SK-N-SH (cell line): ENCODE measurements at regions not wholly inside any gene's neighbourhood (a gene's known extent, or its start where the extent isn't known, plus 50 kb on each side); places are given as distances from the start of the nearest gene placed in this dataset.

ENCODE experiments used
- CTCF ChIA-PET: fragments of 300-600, 350-600 bp; formaldehyde crosslinking; extraction: SDS; loops from one replicate; lab custom pipeline; 2021; lab: Yijun Ruan, JAX
- POLR2A ChIA-PET: fragments of 350-600 bp; sonication (Branson Sonifier 250); formaldehyde crosslinking; extraction: SDS; loops from one replicate; lab custom pipeline; 2020; ENCODE audit warnings: antibody characterized with exemption, inconsistent platforms; lab: Yijun Ruan, JAX
- DNase-seq: peaks from one replicate; pipeline ENCODE4 v3.0.0; 2012
- H2AFZ ChIP-seq: fragments of 200-600 bp; sonication (generic); 2 replicates; pipeline ENCODE4 v1.8.1; 2016; ENCODE audit warnings: antibody characterized with exemption, mild to moderate bottlenecking, low read depth
- H3F3A ChIP-seq: fragments of 200-600 bp; sonication (generic); replicated peaks from 2 replicates; pipeline ENCODE3; 2016; ENCODE audit warnings: antibody characterized with exemption, mild to moderate bottlenecking; ENCODE audit not compliant: insufficient read depth
- H3K27ac ChIP-seq, 2 experiments: fragments of 200-500 bp in 1 of 2; fragments of 200-600 bp in 1 of 2; sonication (Bioruptor generic) in 1 of 2; sonication (generic), shearing (Covaris generic) in 1 of 2; 2 replicates each; pipeline versions ENCODE4 v1.5.1 to v1.6.1; 2014 to 2016; ENCODE audit warnings: low read depth in 2 of 2, inconsistent platforms in 1 of 2, low read length in 1 of 2, mild to moderate bottlenecking in 1 of 2, mixed read lengths in 1 of 2
- H3K27me3 ChIP-seq: fragments of 200-600 bp; sonication (generic), shearing (Covaris generic); 2 replicates; pipeline ENCODE4 v1.6.1; 2016; ENCODE audit warnings: mixed run types; ENCODE audit not compliant: insufficient read depth
- H3K36me3 ChIP-seq, 2 experiments: fragments of 200-500 bp in 1 of 2; fragments of 200-600 bp in 1 of 2; sonication (Bioruptor generic) in 1 of 2; sonication (generic) in 1 of 2; replicated peaks in 1 of 2; 2 replicates each; pipeline versions ENCODE3 to v1.5.1; 2014 to 2016; ENCODE audit warnings: low read length in 1 of 2, mild to moderate bottlenecking in 1 of 2; ENCODE audit not compliant: insufficient read depth in 2 of 2, control insufficient read depth in 1 of 2
- H3K4me1 ChIP-seq, 2 experiments: fragments of 200-500 bp in 1 of 2; fragments of 200-600 bp in 1 of 2; sonication (Bioruptor generic) in 1 of 2; sonication (generic), shearing (Covaris generic) in 1 of 2; 2 replicates each; pipeline versions ENCODE4 v1.5.1 to v1.6.1; 2014 to 2016; ENCODE audit warnings: low read depth in 1 of 2, low read length in 1 of 2, mixed run types in 1 of 2; ENCODE audit not compliant: insufficient read depth in 2 of 2, control insufficient read depth in 1 of 2
- H3K4me2 ChIP-seq: fragments of 200-600 bp; sonication (generic), shearing (Covaris generic); 2 replicates; pipeline ENCODE4 v1.6.1; 2017; ENCODE audit warnings: mixed run types
- H3K4me3 ChIP-seq, 2 experiments: fragments of 200-500 bp in 1 of 2; fragments of 200-600 bp in 1 of 2; sonication (Bioruptor generic) in 1 of 2; sonication (generic), shearing (Covaris generic) in 1 of 2; 2 replicates each; pipeline versions ENCODE4 v1.5.1 to v1.8.1; 2014 to 2016; ENCODE audit warnings: low read depth in 2 of 2, inconsistent platforms in 1 of 2, low read length in 1 of 2, mild to moderate bottlenecking in 1 of 2, mixed read lengths in 1 of 2, moderate library complexity in 1 of 2
- H3K79me2 ChIP-seq: fragments of 200-600 bp; sonication (generic); 2 replicates; pipeline ENCODE4 v1.8.1; 2017; ENCODE audit warnings: mild to moderate bottlenecking; ENCODE audit not compliant: insufficient read depth
- H3K9ac ChIP-seq: fragments of 200-600 bp; sonication (generic); 2 replicates; pipeline ENCODE4 v1.6.1; 2017; ENCODE audit warnings: mixed run types
- H3K9me2 ChIP-seq: fragments of 200-600 bp; sonication (generic); 2 replicates; pipeline ENCODE4 v1.6.1; 2017; ENCODE audit warnings: mixed run types
- H3K9me3 ChIP-seq: fragments of 200-600 bp; sonication (generic); 2 replicates; pipeline ENCODE4 v1.6.1; 2017; ENCODE audit warnings: mixed run types, mild to moderate bottlenecking, moderate library complexity
- H4K20me1 ChIP-seq: fragments of 200-600 bp; sonication (generic); 2 replicates; pipeline ENCODE4 v1.6.1; 2017; ENCODE audit warnings: mild to moderate bottlenecking, mixed run types; ENCODE audit not compliant: insufficient read depth
- CHD2 ChIP-seq: fragments of 150-350 bp; IDR thresholded peaks from 2 replicates; pipeline ENCODE4 v1.6.1; 2018; ENCODE audit warnings: low read length; ENCODE audit not compliant: partially characterized antibody
- CTCF ChIP-seq: fragments of 200-600 bp; sonication (generic); IDR thresholded peaks from 2 replicates; pipeline ENCODE4 v1.6.1; 2017; ENCODE audit warnings: antibody characterized with exemption, mild to moderate bottlenecking, moderate library complexity
- EP300 ChIP-seq, 2 experiments: IDR thresholded peaks; 2 replicates each; pipeline versions ENCODE4 v1.4.0 to v1.6.1; 2012; ENCODE audit warnings: borderline replicate concordance in 1 of 2, low read depth in 1 of 2, low read length in 1 of 2
- EZH2phosphoT487 ChIP-seq: fragments of 200-600 bp; sonication (generic); IDR thresholded peaks from 2 replicates; pipeline ENCODE4 v1.6.1; 2017; ENCODE audit warnings: low read depth, mixed run types, mild to moderate bottlenecking, antibody characterized with exemption, moderate library complexity, borderline replicate concordance
- FOSL2 ChIP-seq: IDR thresholded peaks from 2 replicates; pipeline ENCODE4 v1.4.0; 2012; ENCODE audit warnings: low read depth, mild to moderate bottlenecking, moderate library complexity, borderline replicate concordance
- FOXJ3 ChIP-seq: sonication (generic); formaldehyde crosslinking; IDR thresholded peaks from 2 replicates; pipeline ENCODE4 v1.5.1; 2020; ENCODE audit warnings: mild to moderate bottlenecking, missing genetic modification reagents
- FOXM1 ChIP-seq: IDR thresholded peaks from 2 replicates; pipeline ENCODE4 v1.4.0; 2012; ENCODE audit warnings: low read depth, mild to moderate bottlenecking
- IRF3 ChIP-seq: fragments of 150-350 bp; IDR thresholded peaks from 2 replicates; pipeline ENCODE4 v1.6.1; 2016; ENCODE audit warnings: mild to moderate bottlenecking, low read depth, low read length
- JUND ChIP-seq: IDR thresholded peaks from 2 replicates; pipeline ENCODE4 v1.4.0; 2012
- MAX ChIP-seq: IDR thresholded peaks from 2 replicates; pipeline ENCODE4 v1.4.0; 2012; ENCODE audit warnings: low read depth
- MEF2A ChIP-seq: IDR thresholded peaks from 2 replicates; pipeline ENCODE4 v1.4.0; 2012; ENCODE audit warnings: low read depth, borderline replicate concordance
- MXI1 ChIP-seq: IDR thresholded peaks from 2 replicates; pipeline ENCODE4 v1.6.1; 2012; ENCODE audit warnings: mild to moderate bottlenecking, low read depth, low read length, improper control_type of control experiment
- NFIC ChIP-seq: IDR thresholded peaks from 2 replicates; pipeline ENCODE4 v1.4.0; 2012; ENCODE audit warnings: borderline replicate concordance
- NRF1 ChIP-seq: IDR thresholded peaks from 2 replicates; pipeline ENCODE4 v1.6.1; 2012; ENCODE audit warnings: low read depth, mild to moderate bottlenecking, low read length
- PBX3 ChIP-seq: IDR thresholded peaks from 2 replicates; pipeline ENCODE4; 2012
- POLR2AphosphoS5 ChIP-seq: IDR thresholded peaks from 2 replicates; pipeline ENCODE4 v1.6.1; 2012; ENCODE audit warnings: low read depth, low read length
- RAD21 ChIP-seq: IDR thresholded peaks from 2 replicates; pipeline ENCODE4 v1.6.1; 2012; ENCODE audit warnings: mild to moderate bottlenecking, low read length
- RFX5 ChIP-seq: IDR thresholded peaks from 2 replicates; pipeline ENCODE4 v1.6.1; 2012; ENCODE audit warnings: mild to moderate bottlenecking, improper control_type of control experiment, low read length
- RXRA ChIP-seq: IDR thresholded peaks from 2 replicates; pipeline ENCODE4 v1.4.0; 2012; ENCODE audit warnings: low read depth, mild to moderate bottlenecking, borderline replicate concordance
- SIN3A ChIP-seq: IDR thresholded peaks from 2 replicates; pipeline ENCODE4 v1.6.1; 2012; ENCODE audit warnings: low read depth, mild to moderate bottlenecking, low read length, moderate library complexity, borderline replicate concordance
- SMC3 ChIP-seq: IDR thresholded peaks from 2 replicates; pipeline ENCODE4 v1.6.1; 2012; ENCODE audit warnings: low read depth, low read length, improper control_type of control experiment
- TAF1 ChIP-seq: IDR thresholded peaks from 2 replicates; pipeline ENCODE4 v1.6.1; 2012; ENCODE audit warnings: low read depth, mild to moderate bottlenecking, low read length, moderate library complexity, borderline replicate concordance
- TEAD4 ChIP-seq: IDR thresholded peaks from 2 replicates; pipeline ENCODE4 v1.4.0; 2012; ENCODE audit warnings: mild to moderate bottlenecking, borderline replicate concordance; ENCODE audit not compliant: insufficient read depth
- WGBS: methylation state at CpG from one replicate; pipeline ENCODE4 v1.1.6; 2017; ENCODE audit warnings: low lambda C conversion rate; 5-methylcytosine and 5-hydroxymethylcytosine counted together

GRCh38 chr1:239897458-239897857 lies 194.2 kb upstream of the FMN2 start:
- H3K27me3 ChIP-seq = no peaks in the 10 kb centered on the region
- TF ChIP-seq CTCF (no peak), RXRA (no peak), EZH2phosphoT487 (no peak)
- no peaks in the 10 kb centered on the region for H3F3A ChIP-seq
- H3K9me3 ChIP-seq = no peaks in the 10 kb centered on the region
- no peaks in the 10 kb centered on the region for H4K20me1 ChIP-seq
- WGBS = 55% methylated on average over 4 of the region's 4 CpGs
- H2AFZ ChIP-seq = no peak overlapping the region
- H3K9ac ChIP-seq = no peak overlapping the region
- H3K9me2 ChIP-seq = no peaks in the 10 kb centered on the region
- H3K4me1 ChIP-seq = peaks cover 6 to 43% of the 10 kb centered on the region in 2 experiments; a peak in 2 of 4 replicates
- ChIA-PET CTCF (interaction anchor here (0.5 to 2.1 kb wide), 27 partner anchors 10 to 509 kb away, joined by 3 to 12 read pairs (median 4); no protein-coding TSS in a partner anchor), POLR2A (interaction anchor here (2.5 kb wide), 1 partner anchor 510 kb away, joined by 17 read pairs; the partner anchor contains the start of gene CHRM3)
- no peaks in the 10 kb centered on the region for H3K36me3 ChIP-seq
- H3K27ac ChIP-seq = peak overlapping the region in 1 of 2 experiments; percentile 99; a peak in 2 of 4 replicates
- H3K79me2 ChIP-seq = no peaks in the 10 kb centered on the region
- DNase-seq = no peak
- H3K4me2 ChIP-seq = no peak overlapping the region
- H3K4me3 ChIP-seq = no peak overlapping the region

- Histone ChIP-seq H3K4me1 (peaks cover 0 to 35% of the 10 kb centered on the region in 2 experiments; a peak in 2 of 4 replicates), H2AFZ (0 out of 2 replicates have a peak overlapping the region, but pooled peaks have one; percentile 42), H3F3A (no peaks in the 10 kb centered on the region), H3K9ac (no peak overlapping the region), H3K27me3 (no peaks in the 10 kb centered on the region), H3K27ac (peak overlapping the region in 1 of 2 experiments; percentile 99; a peak in 2 of 4 replicates), H3K9me2 (no peaks in the 10 kb centered on the region), H4K20me1 (no peaks in the 10 kb centered on the region), H3K36me3 (no peaks in the 10 kb centered on the region), H3K79me2 (no peaks in the 10 kb centered on the region), H3K4me3 (no peak overlapping the region; a peak in 1 of 4 replicates), H3K4me2 (no peak overlapping the region), H3K9me3 (no peaks in the 10 kb centered on the region)
- POLR2A ChIA-PET = interaction anchor here (0.8 to 2.5 kb wide), 2 partner anchors 84 to 511 kb away, joined by 3 to 17 read pairs; partner anchors contain the start of gene CHRM3
- DNase-seq = peak; percentile 71
- 16% methylated on average over 15 of the region's 15 CpGs for WGBS
- CTCF ChIA-PET = interaction anchor here (0.5 to 2.1 kb wide), 27 partner anchors 11 to 509 kb away, joined by 3 to 12 read pairs (median 4); no protein-coding TSS in a partner anchor
- TF ChIP-seq JUND (no peak), CHD2 (peak; percentile 8), FOXJ3 (CRISPR knock-in tag) (no peak), FOXM1 (no peak), IRF3 (no peak), FOSL2 (no peak), NRF1 (peak; percentile 11; the same call in 1 of the 2 replicates), MEF2A (no peak), EP300 (IDR thresholded peaks at IDR 0.05; ENCODE audit: borderline replicate concordance in 1 of 2, low read depth in 1 of 2, low read length in 1 of 2) (peak in 1 of 2 experiments; percentile 48; a peak in 1 of 4 replicates), TAF1 (no peak), MXI1 (no peak), MAX (no peak), RAD21 (peak; percentile 100), TEAD4 (no peak), POLR2AphosphoS5 (no peak), NFIC (no peak), RFX5 (no peak; the same call in 1 of the 2 replicates), SIN3A (no peak), SMC3 (peak; percentile 94), PBX3 (no peak)
Measured at GRCh38 chr1:239898062-239898730, 193.5 kb upstream of the FMN2 start.
